NCI-H2196 (cell line): ENCODE measurements at regions not wholly inside any gene's neighbourhood (a gene's known extent, or its start where the extent isn't known, plus 50 kb on each side); places are given as distances from the start of the nearest gene placed in this dataset.

Experiments
- DNase-seq: peaks from one replicate; lab custom pipeline; 2025; ENCODE audit not compliant: unreplicated experiment; lab: John Stamatoyannopoulos, UW

GRCh38 chr9:23145467-23145866 lies 680.6 kb downstream of the ELAVL2 start:
- DNase-seq, result no peak

GRCh38 chr9:23153058-23153457 lies 673.0 kb downstream of the ELAVL2 start:
- DNase-seq, result no peak

GRCh38 chr9:23160491-23160890 lies 665.5 kb downstream of the ELAVL2 start:
- no peak for DNase-seq

GRCh38 chr9:23160952-23161469 lies 665.0 kb downstream of the ELAVL2 start:
- no peak for DNase-seq

GRCh38 chr9:23162789-23163188 lies 663.3 kb downstream of the ELAVL2 start:
- DNase-seq, result no peak

- DNase-seq, result no peak
These were observed 654.6 kb downstream of the ELAVL2 start for GRCh38 chr9:23171479-23171878.

- DNase-seq, result no peak
These were observed 653.8 kb downstream of the ELAVL2 start for GRCh38 chr9:23172206-23172605.

- no peak for DNase-seq
These were observed 652.9 kb downstream of the ELAVL2 start for GRCh38 chr9:23172979-23173637.

- no peak for DNase-seq
These were observed 631.8 kb downstream of the ELAVL2 start for GRCh38 chr9:23194281-23194680.

GRCh38 chr9:23215688-23216087 lies 610.4 kb downstream of the ELAVL2 start:
- DNase-seq, result no peak

GRCh38 chr9:23219471-23219870 lies 606.6 kb downstream of the ELAVL2 start:
- no peak for DNase-seq

GRCh38 chr9:23220171-23220570 lies 605.9 kb downstream of the ELAVL2 start:
- DNase-seq, result no peak

- no peak for DNase-seq
These were observed 605.1 kb downstream of the ELAVL2 start for GRCh38 chr9:23220957-23221356.

GRCh38 chr9:23229890-23230317 lies 596.1 kb downstream of the ELAVL2 start:
- DNase-seq, result no peak

GRCh38 chr9:23232831-23233230 lies 593.2 kb downstream of the ELAVL2 start:
- no peak for DNase-seq

GRCh38 chr9:23243523-23243922 lies 582.5 kb downstream of the ELAVL2 start:
- DNase-seq, result no peak

- no peak for DNase-seq
These were observed 581.0 kb downstream of the ELAVL2 start for GRCh38 chr9:23245067-23245466.

GRCh38 chr9:23254404-23255184 lies 571.4 kb downstream of the ELAVL2 start:
- DNase-seq, result no peak

- no peak for DNase-seq
These were observed 570.7 kb downstream of the ELAVL2 start for GRCh38 chr9:23255346-23255745.

GRCh38 chr9:23258569-23258968 lies 567.5 kb downstream of the ELAVL2 start:
- DNase-seq, result no peak

GRCh38 chr9:23278561-23278960 lies 547.5 kb downstream of the ELAVL2 start:
- no peak for DNase-seq

- DNase-seq, result no peak
These were observed 538.6 kb downstream of the ELAVL2 start for GRCh38 chr9:23287390-23287789.
